GM23338 (cell line): ENCODE measurements at regions not wholly inside any gene's neighbourhood (a gene's known extent, or its start where the extent isn't known, plus 50 kb on each side); places are given as distances from the start of the nearest gene placed in this dataset.

ENCODE experiments used
- CREB1 ChIP-seq: fragments of 250-450 bp; sonication (Bioruptor Pico); IDR thresholded peaks from 2 replicates; pipeline ENCODE4 v1.5.0; 2020; ENCODE audit warnings: low read depth, mild to moderate bottlenecking, moderate library complexity
- CTCF ChIP-seq, 2 experiments: fragments of 200-600 bp in 1 of 2; sonication (generic) in 1 of 2; conservative IDR thresholded peaks; 2 replicates each; pipeline versions ENCODE4 v1.5.1 to v1.6.1; 2016 to 2017; ENCODE audit warnings: antibody characterized with exemption in 2 of 2, low read depth in 2 of 2, mild to moderate bottlenecking in 2 of 2, moderate library complexity in 1 of 2
- EZH2 ChIP-seq: fragments of 200-600 bp; sonication (generic); IDR thresholded peaks from one replicate; pipeline ENCODE4 v1.8.0; 2017; ENCODE audit warnings: antibody characterized with exemption, mild to moderate bottlenecking, low read depth; ENCODE audit not compliant: unreplicated experiment
- EZH2phosphoT487 ChIP-seq: fragments of 200-600 bp; sonication (generic); IDR thresholded peaks from one replicate; pipeline ENCODE4 v1.8.1; 2018; ENCODE audit warnings: antibody characterized with exemption; ENCODE audit not compliant: unreplicated experiment
- JUNB ChIP-seq: IDR thresholded peaks from one replicate; pipeline ENCODE4 v1.6.1; 2016; ENCODE audit warnings: antibody characterized with exemption; ENCODE audit not compliant: unreplicated experiment
- POLR2AphosphoS5 ChIP-seq: IDR thresholded peaks from 2 replicates; pipeline ENCODE4 v1.6.1; 2016; ENCODE audit warnings: antibody characterized with exemption, low read depth
- REST ChIP-seq: IDR thresholded peaks from one replicate; pipeline ENCODE4 v1.6.1; 2018; ENCODE audit warnings: antibody characterized with exemption; ENCODE audit not compliant: unreplicated experiment
- ZNF331 ChIP-seq: fragments of 250-450 bp; sonication (Bioruptor Pico); IDR thresholded peaks from 2 replicates; pipeline ENCODE4 v1.5.0; 2020; ENCODE audit warnings: low read depth, mild to moderate bottlenecking, moderate library complexity

- no peak for TF ChIP-seq CTCF (conservative IDR thresholded peaks at IDR 0.05; ENCODE audit: low read depth in 2 of 2)
- TF ChIP-seq EZH2, result no peak
- TF ChIP-seq REST, result no peak
- no peak for TF ChIP-seq POLR2AphosphoS5
- TF ChIP-seq EZH2phosphoT487, result no peak
- TF ChIP-seq JUNB, result no peak
- TF ChIP-seq ZNF331 (CRISPR knock-in tag), result no peak
- TF ChIP-seq CREB1, result no peak
These were observed 69.5 kb upstream of the CIBAR2 start for GRCh38 chr16:85181739-85182129.
